ENCODE measurements at regions not wholly inside any gene's neighbourhood (a gene's known extent, or its start where the extent isn't known, plus 50 kb on each side); places are given as distances from the start of the nearest gene placed in this dataset.

DNA sequence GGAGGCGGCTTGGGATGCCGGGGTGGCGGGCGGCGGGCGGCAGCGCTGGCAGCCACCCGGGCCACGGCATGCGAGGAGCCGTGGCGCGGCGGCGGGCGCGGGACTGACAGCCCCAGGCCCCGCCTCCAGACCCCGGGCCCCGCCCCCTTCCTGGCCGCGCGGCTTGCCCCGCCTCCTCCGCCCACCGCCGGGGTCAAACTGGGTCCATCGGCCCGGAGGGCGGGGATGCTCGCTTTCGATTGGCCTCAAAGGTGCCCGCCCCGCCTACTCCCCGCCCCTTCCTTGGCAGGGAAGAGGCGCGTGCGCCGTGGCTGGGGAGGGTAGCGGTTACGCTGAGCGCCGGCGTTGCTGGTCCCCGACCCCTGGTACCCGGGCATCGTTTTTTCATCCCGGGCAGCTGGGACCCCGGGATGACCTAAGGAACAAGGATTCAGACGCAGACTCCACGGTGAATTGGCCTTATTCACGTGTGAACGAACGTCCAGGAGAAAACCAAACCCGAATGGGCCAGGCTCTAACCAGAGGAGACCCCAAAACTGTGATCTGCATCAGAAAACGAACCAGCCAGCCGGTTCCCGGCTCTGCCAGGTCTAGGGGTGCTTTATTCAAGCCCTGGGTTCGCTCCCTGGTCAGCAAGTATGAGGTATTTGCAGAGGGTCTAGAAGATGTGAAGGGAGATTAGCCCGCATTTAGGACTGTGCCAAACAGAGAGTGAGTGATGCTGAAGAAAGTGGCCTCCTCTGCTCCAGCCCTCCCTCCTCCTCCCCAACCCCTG, 117.2 kb upstream of the GUCA2B start:
- no peaks in the 10 kb centered on the region for H3K36me3 ChIP-seq
- H3K9me3 ChIP-seq, result no peaks in the 10 kb centered on the region
- H3K4me1 ChIP-seq, result peaks cover 15% of the 10 kb centered on the region
- peak overlapping the region; percentile 4 for H3K27ac ChIP-seq
- peaks cover 9% of the 10 kb centered on the region for H3K27me3 ChIP-seq
- peak; percentile 97 for DNase-seq (ENCODE audit: low spot score in 2 of 2)
- peak overlapping the region; percentile 82 for H3K4me3 ChIP-seq
- 4% methylated on average over 28 of the region's 60 CpGs for WGBS
- TF ChIP-seq EP300 (IDR thresholded peaks at IDR 0.05), result no peak

DNA sequence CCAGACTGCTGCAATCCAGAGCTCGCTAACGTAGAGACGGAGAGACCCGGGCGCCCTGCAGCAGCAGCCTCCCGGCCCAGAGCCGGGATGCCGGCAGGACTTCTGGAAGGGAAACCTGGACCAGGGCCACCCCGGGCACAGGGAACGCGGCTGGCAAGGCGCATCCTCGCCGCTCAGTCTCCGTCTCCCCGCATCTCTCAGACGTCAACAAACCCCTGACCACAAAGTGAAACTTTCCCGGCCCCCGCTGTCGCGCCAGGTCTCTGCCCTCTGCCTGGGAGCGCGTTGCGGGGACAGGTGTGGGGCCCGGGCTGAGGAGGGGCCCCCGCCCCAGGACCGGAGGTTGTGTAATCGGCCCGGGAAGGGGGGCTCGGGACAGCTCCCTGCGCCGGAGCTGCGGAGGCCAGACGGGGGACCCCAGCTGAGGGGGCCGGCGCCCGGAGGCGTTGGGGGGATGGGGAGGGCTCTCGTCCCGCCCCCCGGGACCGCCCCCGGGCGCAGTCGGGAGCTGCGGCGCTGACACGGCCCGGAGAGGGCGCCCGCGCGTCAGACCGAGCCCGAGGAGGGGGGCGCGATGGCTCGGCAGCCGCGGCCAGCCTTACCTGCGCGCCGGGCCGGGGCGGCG, 116.6 kb upstream of the HIVEP3 start:
- H3K36me3 ChIP-seq, result no peaks in the 10 kb centered on the region
- peak overlapping the region; percentile 4 for H3K27ac ChIP-seq
- WGBS, result under 1% methylated on average over 19 of the region's 66 CpGs
- TF ChIP-seq EP300 (IDR thresholded peaks at IDR 0.05), result no peak
- TF ChIP-seq, protein P1, sequence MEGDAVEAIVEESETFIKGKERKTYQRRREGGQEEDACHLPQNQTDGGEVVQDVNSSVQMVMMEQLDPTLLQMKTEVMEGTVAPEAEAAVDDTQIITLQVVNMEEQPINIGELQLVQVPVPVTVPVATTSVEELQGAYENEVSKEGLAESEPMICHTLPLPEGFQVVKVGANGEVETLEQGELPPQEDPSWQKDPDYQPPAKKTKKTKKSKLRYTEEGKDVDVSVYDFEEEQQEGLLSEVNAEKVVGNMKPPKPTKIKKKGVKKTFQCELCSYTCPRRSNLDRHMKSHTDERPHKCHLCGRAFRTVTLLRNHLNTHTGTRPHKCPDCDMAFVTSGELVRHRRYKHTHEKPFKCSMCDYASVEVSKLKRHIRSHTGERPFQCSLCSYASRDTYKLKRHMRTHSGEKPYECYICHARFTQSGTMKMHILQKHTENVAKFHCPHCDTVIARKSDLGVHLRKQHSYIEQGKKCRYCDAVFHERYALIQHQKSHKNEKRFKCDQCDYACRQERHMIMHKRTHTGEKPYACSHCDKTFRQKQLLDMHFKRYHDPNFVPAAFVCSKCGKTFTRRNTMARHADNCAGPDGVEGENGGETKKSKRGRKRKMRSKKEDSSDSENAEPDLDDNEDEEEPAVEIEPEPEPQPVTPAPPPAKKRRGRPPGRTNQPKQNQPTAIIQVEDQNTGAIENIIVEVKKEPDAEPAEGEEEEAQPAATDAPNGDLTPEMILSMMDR (IDR thresholded peaks at IDR 0.05), result peak; percentile 5 to 39
- peak in 1 of 2 donors; percentile 74 for DNase-seq (ENCODE audit: low spot score in 2 of 2)
- peaks cover 15% of the 10 kb centered on the region for H3K4me1 ChIP-seq
- H3K4me3 ChIP-seq, result peak overlapping the region; percentile 82
- peaks cover 9% of the 10 kb centered on the region for H3K27me3 ChIP-seq
- no peaks in the 10 kb centered on the region for H3K9me3 ChIP-seq

DNA sequence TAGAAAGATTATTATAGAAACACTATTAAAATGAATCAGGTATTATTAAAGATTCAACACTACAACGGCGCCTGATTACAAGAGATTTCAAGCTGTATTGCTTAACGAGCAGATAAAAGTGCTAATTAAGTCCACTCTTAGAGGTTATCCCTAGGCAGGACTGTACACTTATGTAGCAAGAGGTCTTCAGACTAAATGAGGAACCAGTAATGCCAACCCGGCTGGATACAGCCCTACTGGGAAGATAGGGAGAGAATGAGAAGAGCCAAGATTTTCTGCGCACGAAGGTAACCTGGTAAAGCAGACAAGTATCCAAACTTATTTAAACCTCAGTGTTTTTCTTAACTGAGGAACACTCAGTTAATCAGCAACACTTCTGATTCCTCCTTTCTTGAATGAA, 115.7 kb upstream of the HIVEP3 start:
- no peaks in the 10 kb centered on the region for H3K9me3 ChIP-seq
- no peaks in the 10 kb centered on the region for H3K36me3 ChIP-seq
- TF ChIP-seq POLR2AphosphoS5 (IDR thresholded peaks at IDR 0.05), result no peak
- no peak for TF ChIP-seq EP300 (IDR thresholded peaks at IDR 0.05)
- TF ChIP-seq, protein P1 (IDR thresholded peaks at IDR 0.05), result no peak
- TF ChIP-seq POLR2A (IDR thresholded peaks at IDR 0.05), result no peak
- H3K4me1 ChIP-seq, result peaks cover 15% of the 10 kb centered on the region
- H3K27me3 ChIP-seq, result peaks cover 9% of the 10 kb centered on the region
- no peak for DNase-seq (ENCODE audit: low spot score in 2 of 2)
- peak overlapping the region; percentile 82 for H3K4me3 ChIP-seq
- H3K27ac ChIP-seq, result no peak overlapping the region
- 60% methylated on average over 6 of the region's 6 CpGs for WGBS

DNA sequence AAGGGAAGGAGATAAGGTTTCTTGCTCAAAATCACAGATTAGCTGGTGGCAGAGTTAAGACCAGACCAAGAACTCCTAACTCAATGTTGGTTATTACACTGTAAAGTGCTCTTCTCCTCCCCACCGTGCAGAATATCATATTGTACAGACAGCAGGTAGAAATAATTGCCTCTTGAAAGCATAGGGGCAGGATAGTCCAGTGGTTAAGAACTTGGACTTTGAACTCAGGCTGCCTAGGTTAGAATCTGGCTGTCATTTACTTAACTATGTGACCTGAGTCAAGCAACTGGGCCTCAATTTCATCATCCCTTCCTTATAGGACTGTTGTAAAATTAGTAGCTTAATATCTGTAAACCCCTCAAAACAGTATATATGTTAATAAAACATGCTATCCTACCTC, 114.9 kb upstream of the HIVEP3 start:
- peaks cover 15% of the 10 kb centered on the region for H3K4me1 ChIP-seq
- H3K9me3 ChIP-seq, result no peaks in the 10 kb centered on the region
- H3K27me3 ChIP-seq, result peaks cover 9% of the 10 kb centered on the region
- TF ChIP-seq POLR2AphosphoS5 (IDR thresholded peaks at IDR 0.05), result no peak
- TF ChIP-seq, protein P1 (IDR thresholded peaks at IDR 0.05), result no peak
- 71% methylated on average over 1 of the region's 1 CpG for WGBS
- no peak overlapping the region for H3K4me3 ChIP-seq
- H3K36me3 ChIP-seq, result no peaks in the 10 kb centered on the region
- no peak for DNase-seq (ENCODE audit: low spot score in 2 of 2)
- no peak overlapping the region for H3K27ac ChIP-seq

DNA sequence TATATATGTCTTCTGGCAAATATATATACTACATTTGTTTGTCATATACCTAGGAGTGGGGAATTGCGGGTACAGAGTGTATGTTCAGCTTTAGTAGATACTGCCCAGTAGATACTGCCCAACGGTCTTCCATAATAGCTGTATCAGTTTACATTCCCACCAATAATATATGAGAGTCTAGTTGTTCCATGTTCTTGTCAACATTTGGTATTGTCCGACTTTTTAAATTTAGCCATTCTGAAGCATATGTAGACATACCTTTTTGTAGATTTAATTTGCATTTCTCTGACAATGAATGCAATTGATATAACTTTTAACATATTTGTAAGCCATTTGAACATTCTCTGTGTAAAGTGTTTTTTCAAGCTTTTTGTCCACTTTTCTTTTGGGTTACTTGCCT, 99.0 kb upstream of the HIVEP3 start:
- TF ChIP-seq POLR2A (IDR thresholded peaks at IDR 0.05) (no peak), POLR2AphosphoS5 (IDR thresholded peaks at IDR 0.05) (no peak), EP300 (IDR thresholded peaks at IDR 0.05) (no peak)
- TF ChIP-seq, protein P1 (IDR thresholded peaks at IDR 0.05), result no peak
- Histone ChIP-seq H3K4me3 (no peak overlapping the region), H3K9me3 (no peaks in the 10 kb centered on the region), H3K27me3 (no peaks in the 10 kb centered on the region), H3K27ac (no peak overlapping the region), H3K4me1 (no peaks in the 10 kb centered on the region), H3K36me3 (no peaks in the 10 kb centered on the region)
- DNase-seq (ENCODE audit: low spot score in 2 of 2), result no peak
- WGBS, result 99% methylated on average over 3 of the region's 3 CpGs
